K562 (cell line): ENCODE measurements at regions not wholly inside any gene's neighbourhood (a gene's known extent, or its start where the extent isn't known, plus 50 kb on each side); places are given as distances from the start of the nearest gene placed in this dataset.

Experiments
- ATAC-seq: fragments of 200-7000 bp; cut with Tn5 transposase; 3 replicates; pipeline ENCODE4 v1.9.1; 2020; ENCODE audit warnings: moderate library complexity
- BruUV-seq: library from RNA; stranded (reverse); fragments of 400-500 nt; replicated peaks from 2 replicates; lab custom pipeline; 2021; lab: Mats Ljungman, UMichigan
- CTCF ChIA-PET: fragments of 300-600 bp; formaldehyde crosslinking; extraction: SDS; loops from one replicate; lab custom pipeline; 2021; ENCODE audit warnings: low intra/inter-chr PET ratio; lab: Yijun Ruan, JAX
- POLR2A ChIA-PET: fragments of 300-600, 350-650 bp; sonication (Branson Sonifier 250); formaldehyde crosslinking; extraction: SDS; loops from one replicate; lab custom pipeline; 2021; ENCODE audit warnings: antibody characterized with exemption, inconsistent platforms; lab: Yijun Ruan, JAX
- DNase-seq, 4 experiments: peaks; one replicate each; pipeline versions ENCODE4 v3.0.0 to v3.0.0-alpha.2; 2011 to 2018; ENCODE audit warnings: low spot score in 3 of 4, mixed read lengths in 3 of 4; ENCODE audit errors: extremely low read depth in 1 of 4
- FAIRE-seq: peaks from 2 replicates; lab custom pipeline; 2011; peaks lifted over from hg19 to GRCh38; lab: Jason Lieb, UNC
- H2AFZ ChIP-seq: 2 replicates; pipeline ENCODE4 v1.6.0; 2011; ENCODE audit warnings: low read depth, low read length, control low read depth, inconsistent platforms
- H3K27ac ChIP-seq: fragments of 200-600 bp; 3 replicates; pipeline ENCODE4 v1.8.0; 2011; ENCODE audit warnings: low read depth, mild to moderate bottlenecking, control low read depth, inconsistent platforms, low read length, moderate library complexity, mixed read lengths; ENCODE audit errors: extremely low read depth
- H3K27me3 ChIP-seq, 2 experiments: fragments of 300-600 bp in 1 of 2; 2 replicates in 1 of 2; 3 replicates in 1 of 2; pipeline versions ENCODE4 v1.6.0 to v1.8.0; 2011; ENCODE audit warnings: inconsistent platforms in 2 of 2, low read length in 2 of 2, mild to moderate bottlenecking in 1 of 2, mixed read lengths in 1 of 2, moderate library complexity in 1 of 2; ENCODE audit not compliant: control insufficient read depth in 2 of 2, insufficient read depth in 2 of 2
- H3K36me3 ChIP-seq: fragments of 300-600 bp; 3 replicates; pipeline ENCODE4 v1.8.0; 2011; ENCODE audit warnings: mild to moderate bottlenecking, low read length, inconsistent platforms; ENCODE audit not compliant: control insufficient read depth, insufficient read depth
- H3K4me1 ChIP-seq, 2 experiments: fragments of 200-600 bp in 1 of 2; replicated peaks in 1 of 2; 2 replicates in 1 of 2; 3 replicates in 1 of 2; pipeline versions ENCODE4 v1.5.1 to v1.8.0; 2011; ENCODE audit warnings: inconsistent platforms in 2 of 2, low read length in 2 of 2, mild to moderate bottlenecking in 1 of 2, mixed read lengths in 1 of 2, moderate library complexity in 1 of 2; ENCODE audit not compliant: control insufficient read depth in 2 of 2, insufficient read depth in 2 of 2
- H3K4me2 ChIP-seq: 2 replicates; pipeline ENCODE4 v1.6.1; 2011; ENCODE audit warnings: low read length, control low read depth, inconsistent platforms, mixed read lengths; ENCODE audit not compliant: insufficient read depth
- H3K4me3 ChIP-seq: fragments of 200-600 bp; sonication (generic), shearing (Covaris generic); 2 replicates; pipeline ENCODE4 v1.5.1; 2016; ENCODE audit warnings: control low read depth, inconsistent platforms
- H3K79me2 ChIP-seq: fragments of 200-600 bp; 3 replicates; pipeline ENCODE4 v1.8.0; 2011; ENCODE audit warnings: low read length, inconsistent platforms; ENCODE audit not compliant: control insufficient read depth, insufficient read depth
- H3K9ac ChIP-seq, 2 experiments: 2 replicates each; pipeline versions ENCODE4 v1.6.0 to v1.6.1; 2011; ENCODE audit warnings: low read depth in 2 of 2, low read length in 2 of 2, control low read depth in 1 of 2, inconsistent platforms in 1 of 2, mild to moderate bottlenecking in 1 of 2, mixed read lengths in 1 of 2; ENCODE audit not compliant: insufficient read depth in 1 of 2
- H3K9me1 ChIP-seq: one replicate; pipeline ENCODE4 v1.6.0; 2011; ENCODE audit warnings: inconsistent platforms, mild to moderate bottlenecking, low read length, moderate library complexity; ENCODE audit not compliant: control insufficient read depth, insufficient read depth
- H3K9me3 ChIP-seq: replicated peaks from 2 replicates; pipeline ENCODE4 v1.5.1; 2011; ENCODE audit warnings: low read depth, low read length, inconsistent platforms; ENCODE audit not compliant: control insufficient read depth, insufficient read depth
- H4K20me1 ChIP-seq: replicated peaks from 2 replicates; pipeline ENCODE4 v1.6.1; 2011; ENCODE audit warnings: low read length, inconsistent platforms, mixed read lengths; ENCODE audit not compliant: control insufficient read depth, insufficient read depth
- C11orf30 ChIP-seq: fragments of 450-650 bp; IDR thresholded peaks from 2 replicates; pipeline ENCODE4 v1.6.1; 2016; ENCODE audit warnings: low read depth, mild to moderate bottlenecking
- CREB5 ChIP-seq: fragments of 250-450 bp; sonication (Bioruptor Pico); IDR thresholded peaks from 2 replicates; pipeline ENCODE4 v1.5.0; 2020; ENCODE audit warnings: mild to moderate bottlenecking
- CXXC5 ChIP-seq: fragments of 250-450 bp; sonication (Bioruptor Pico); IDR thresholded peaks from 2 replicates; pipeline ENCODE4 v1.8.0; 2022; ENCODE audit warnings: inconsistent platforms, mild to moderate bottlenecking, moderate library complexity
- HDAC8 ChIP-seq: fragments of 450-650 bp; IDR thresholded peaks from 2 replicates; pipeline ENCODE4 v1.6.1; 2016; ENCODE audit warnings: mild to moderate bottlenecking, missing genetic modification characterization, moderate library complexity, missing compliant biosample characterization
- JUNB ChIP-seq: fragments of 450-650 bp; formaldehyde crosslinking; conservative IDR thresholded peaks from 2 replicates; pipeline ENCODE4 v1.4.0; 2020; ENCODE audit warnings: mild to moderate bottlenecking
- MIER1 ChIP-seq: fragments of 450-650 bp; IDR thresholded peaks from 2 replicates; pipeline ENCODE4 v1.6.1; 2016; ENCODE audit warnings: antibody characterized with exemption, mild to moderate bottlenecking, low read depth
- NONO ChIP-seq, 2 experiments: fragments of 200-400 bp in 1 of 2; fragments of 450-650 bp in 1 of 2; formaldehyde crosslinking in 1 of 2; IDR thresholded peaks; 2 replicates each; pipeline ENCODE4 v1.6.1; 2017; ENCODE audit warnings: low read depth in 2 of 2, mild to moderate bottlenecking in 2 of 2, moderate library complexity in 2 of 2, low read length in 1 of 2
- POLR2AphosphoS5 ChIP-seq: IDR thresholded peaks from 2 replicates; pipeline ENCODE4 v1.6.1; 2011; ENCODE audit warnings: mild to moderate bottlenecking, low read depth, low read length, moderate library complexity; ENCODE audit not compliant: control insufficient read depth, insufficient read depth
- PRMT5 ChIP-seq: sonication (generic); formaldehyde crosslinking; IDR thresholded peaks from 2 replicates; pipeline ENCODE4 v1.5.0; 2020; ENCODE audit warnings: missing genetic modification reagents
- PTBP1 ChIP-seq: fragments of 200-400 bp; formaldehyde crosslinking; IDR thresholded peaks from 2 replicates; pipeline ENCODE4 v1.6.1; 2017; ENCODE audit warnings: low read depth, low read length
- SMARCE1 ChIP-seq: fragments of 450-650 bp; IDR thresholded peaks from 2 replicates; pipeline ENCODE4 v1.7.1; 2016; ENCODE audit warnings: mild to moderate bottlenecking
- TRIM25 ChIP-seq: fragments of 450-650 bp; IDR thresholded peaks from 2 replicates; pipeline ENCODE4 v1.7.0; 2016; ENCODE audit warnings: borderline replicate concordance
- ZNF316 ChIP-seq: fragments of 450-650 bp; IDR thresholded peaks from 2 replicates; pipeline ENCODE4 v1.6.1; 2016
- ZNF518B ChIP-seq: fragments of 250-450 bp; sonication (Bioruptor Pico); IDR thresholded peaks from 2 replicates; pipeline ENCODE4 v1.5.0; 2021; ENCODE audit warnings: mild to moderate bottlenecking, moderate library complexity
- WGBS: fragments of 100-300 bp; shearing (Covaris generic); methylation state at CpG from one replicate; pipeline ENCODE4 v1.1.6; 2016; ENCODE audit warnings: low coverage, mixed read lengths; ENCODE audit not compliant: insufficient coverage; ENCODE audit errors: missing lambda C conversion rate; 5-methylcytosine and 5-hydroxymethylcytosine counted together
- in situ Hi-C: fragments of 300-500 bp; cut with MboI; formaldehyde crosslinking; loops from 4 replicates; pipeline ENCODE4 v1.15.0; 2018; ENCODE audit warnings: inconsistent platforms, mixed read lengths
- intact Hi-C: fragments of 100-400 bp; cut with micrococcal nuclease; formaldehyde crosslinking; loops from 2 replicates; pipeline ENCODE4 v1.14.2; 2022

- no peak overlapping the region for H2AFZ ChIP-seq
- in situ Hi-C loops (no loop called here), intact Hi-C loops (no loop called here)
- no peak for FAIRE-seq
- no peak overlapping the region for H3K9ac ChIP-seq
- BruUV-seq, result no TSS peak
- H3K9me1 ChIP-seq, result no peaks in the 10 kb centered on the region
- no peaks in the 10 kb centered on the region for H3K79me2 ChIP-seq
- no peak overlapping the region for H3K4me3 ChIP-seq
- no peak for DNase-seq
- TF ChIP-seq CREB5 (CRISPR knock-in tag) (no peak), JUNB (no peak), PTBP1 (no peak), CXXC5 (CRISPR knock-in tag) (no peak), ZNF316 (peak; percentile 65), POLR2AphosphoS5 (no peak), C11orf30 (peak; percentile 53; the same call in 1 of the 2 replicates), NONO (IDR thresholded peaks at IDR 0.05; ENCODE audit: low read depth in 2 of 2, low read length in 1 of 2) (peak in 1 of 2 experiments; percentile 33; a peak in 1 of 4 replicates), TRIM25 (no peak), ZNF518B (CRISPR knock-in tag) (no peak), SMARCE1 (no peak), HDAC8 (no peak), PRMT5 (no peak), MIER1 (no peak)
- TF ChIP-seq, all 486 proteins: peak for 3
- Histone ChIP-seq H3K27me3 (no peaks in the 10 kb centered on the region), H3K4me2 (no peak overlapping the region; the same call in 1 of the 2 replicates), H4K20me1 (no peaks in the 10 kb centered on the region), H3K9me3 (no peaks in the 10 kb centered on the region), H3K36me3 (no peaks in the 10 kb centered on the region), H3K4me1 (peaks cover 0 to 16% of the 10 kb centered on the region in 2 experiments; a peak in 2 of 5 replicates), H3K27ac (no peak overlapping the region)
- CTCF ChIA-PET, result interaction anchor here (0.7 kb wide), 1 partner anchor 221 kb away, joined by 3 read pairs; no protein-coding TSS in a partner anchor
- 44% methylated on average over 2 of the region's 2 CpGs for WGBS
- ATAC-seq, result no peak; the same call in 2 of the 3 replicates
- POLR2A ChIA-PET, result interaction anchor here (0.6 to 3.4 kb wide), 8 partner anchors 9 to 333 kb away, joined by 3 to 18 read pairs (median 4); no protein-coding TSS in a partner anchor
These were observed 195.7 kb downstream of the GPX5 start for GRCh38 chr6:28721372-28721771.
